Hepatocyte (in vitro differentiated cells): ENCODE measurements at regions not wholly inside any gene's neighbourhood (a gene's known extent, or its start where the extent isn't known, plus 50 kb on each side); places are given as distances from the start of the nearest gene placed in this dataset.

ENCODE experiments used
- DNase-seq: peaks from one replicate; pipeline ENCODE4 v3.0.0-alpha.2; 2016; ENCODE audit warnings: low spot score
- H2AFZ ChIP-seq: fragments of 200-600 bp; sonication (generic); 2 replicates; pipeline ENCODE4 v1.6.0; 2016; ENCODE audit warnings: antibody characterized with exemption, mild to moderate bottlenecking
- H3K27ac ChIP-seq: fragments of 200-600 bp; sonication (generic); 2 replicates; pipeline ENCODE4 v1.5.1; 2016; ENCODE audit warnings: mild to moderate bottlenecking
- H3K27me3 ChIP-seq: fragments of 200-600 bp; sonication (generic); 2 replicates; pipeline ENCODE4 v1.6.1; 2016
- H3K36me3 ChIP-seq: fragments of 200-600 bp; sonication (generic); replicated peaks from 2 replicates; pipeline ENCODE4 v1.5.1; 2016; ENCODE audit warnings: low read depth; ENCODE audit not compliant: insufficient read depth
- H3K4me1 ChIP-seq: fragments of 200-600 bp; sonication (generic); 2 replicates; pipeline ENCODE4 v1.5.1; 2016; ENCODE audit warnings: mild to moderate bottlenecking, moderate library complexity; ENCODE audit not compliant: insufficient read depth
- H3K4me2 ChIP-seq: fragments of 200-600 bp; sonication (generic); 2 replicates; pipeline ENCODE4 v1.6.0; 2016
- H3K4me3 ChIP-seq: fragments of 200-600 bp; sonication (generic); 2 replicates; pipeline ENCODE4 v1.5.1; 2016; ENCODE audit warnings: mild to moderate bottlenecking
- H3K79me2 ChIP-seq: fragments of 200-600 bp; sonication (generic); 2 replicates; pipeline ENCODE4 v1.6.0; 2017; ENCODE audit warnings: mild to moderate bottlenecking
- H3K9me2 ChIP-seq: fragments of 200-600 bp; sonication (generic); replicated peaks from 2 replicates; pipeline ENCODE4 v1.6.0; 2017; ENCODE audit warnings: mild to moderate bottlenecking; ENCODE audit not compliant: insufficient read depth
- H3K9me3 ChIP-seq: fragments of 200-600 bp; sonication (generic); 2 replicates; pipeline ENCODE4 v1.5.1; 2016; ENCODE audit warnings: low read depth, mild to moderate bottlenecking
- H4K20me1 ChIP-seq: fragments of 200-600 bp; sonication (generic); 2 replicates; pipeline ENCODE4 v1.6.0; 2016; ENCODE audit warnings: mild to moderate bottlenecking; ENCODE audit not compliant: insufficient read depth, poor library complexity, severe bottlenecking
- EZH2 ChIP-seq: fragments of 200-600 bp; sonication (generic); IDR thresholded peaks from 2 replicates; pipeline ENCODE4 v1.6.1; 2016; ENCODE audit warnings: antibody characterized with exemption, mild to moderate bottlenecking, borderline replicate concordance
- EZH2phosphoT487 ChIP-seq: fragments of 200-600 bp; sonication (generic); IDR thresholded peaks from one replicate; pipeline ENCODE4 v1.6.1; 2018; ENCODE audit warnings: antibody characterized with exemption, mild to moderate bottlenecking, low read depth, moderate library complexity; ENCODE audit not compliant: unreplicated experiment, severe bottlenecking
- WGBS: methylation state at CpG from one replicate; pipeline ENCODE4 v1.1.6; 2016; ENCODE audit warnings: low lambda C conversion rate; ENCODE audit errors: missing lambda C conversion rate; 5-methylcytosine and 5-hydroxymethylcytosine counted together
- TF ChIP-seq, protein P1 (sequence below): fragments of 200-600 bp; sonication (generic); IDR thresholded peaks from 2 replicates; pipeline ENCODE4 v1.5.1; 2016; ENCODE audit warnings: antibody characterized with exemption, mild to moderate bottlenecking; ENCODE audit not compliant: poor library complexity

DNA sequence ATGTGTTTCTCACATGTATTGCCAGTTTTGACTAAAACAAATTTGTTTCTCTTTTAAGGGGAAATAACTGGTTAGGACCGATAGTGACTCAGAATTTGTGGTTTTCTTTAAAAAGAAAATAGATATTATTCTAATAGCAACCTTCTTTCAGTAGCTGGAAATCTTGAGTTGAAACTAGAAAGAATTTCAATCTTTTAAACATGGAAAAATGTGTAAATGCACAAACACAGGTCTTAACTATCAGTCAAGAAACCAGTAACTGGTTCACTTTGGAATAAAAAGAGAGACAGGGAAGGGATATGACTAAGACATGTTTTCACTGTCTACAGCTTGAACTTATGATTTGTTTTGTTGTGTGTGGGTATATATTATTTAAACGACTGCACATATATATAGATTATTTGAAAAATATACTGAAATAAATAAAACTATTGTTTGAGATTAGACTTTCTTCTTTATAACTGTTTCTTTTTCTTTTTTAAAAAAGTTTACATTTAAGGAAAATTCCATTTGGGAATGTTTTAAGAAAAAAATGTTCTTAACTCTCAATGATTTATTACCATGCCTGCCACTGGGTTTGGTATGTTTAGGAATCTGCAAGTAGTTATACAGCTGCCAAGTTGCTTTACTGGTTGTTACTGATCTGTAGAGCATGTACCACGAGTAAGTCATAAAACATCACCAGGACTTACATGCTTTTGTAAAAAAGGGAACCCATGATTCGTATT is 753.3 kb upstream of the MARCKS start:
- 29% methylated on average over 4 of the region's 4 CpGs for WGBS
- no peaks in the 10 kb centered on the region for H3K36me3 ChIP-seq
- H3K79me2 ChIP-seq = no peaks in the 10 kb centered on the region
- no peaks in the 10 kb centered on the region for H3K9me3 ChIP-seq
- H3K4me3 ChIP-seq = no peak overlapping the region
- H3K27ac ChIP-seq = peak overlapping the region; percentile 8
- TF ChIP-seq, protein P1, sequence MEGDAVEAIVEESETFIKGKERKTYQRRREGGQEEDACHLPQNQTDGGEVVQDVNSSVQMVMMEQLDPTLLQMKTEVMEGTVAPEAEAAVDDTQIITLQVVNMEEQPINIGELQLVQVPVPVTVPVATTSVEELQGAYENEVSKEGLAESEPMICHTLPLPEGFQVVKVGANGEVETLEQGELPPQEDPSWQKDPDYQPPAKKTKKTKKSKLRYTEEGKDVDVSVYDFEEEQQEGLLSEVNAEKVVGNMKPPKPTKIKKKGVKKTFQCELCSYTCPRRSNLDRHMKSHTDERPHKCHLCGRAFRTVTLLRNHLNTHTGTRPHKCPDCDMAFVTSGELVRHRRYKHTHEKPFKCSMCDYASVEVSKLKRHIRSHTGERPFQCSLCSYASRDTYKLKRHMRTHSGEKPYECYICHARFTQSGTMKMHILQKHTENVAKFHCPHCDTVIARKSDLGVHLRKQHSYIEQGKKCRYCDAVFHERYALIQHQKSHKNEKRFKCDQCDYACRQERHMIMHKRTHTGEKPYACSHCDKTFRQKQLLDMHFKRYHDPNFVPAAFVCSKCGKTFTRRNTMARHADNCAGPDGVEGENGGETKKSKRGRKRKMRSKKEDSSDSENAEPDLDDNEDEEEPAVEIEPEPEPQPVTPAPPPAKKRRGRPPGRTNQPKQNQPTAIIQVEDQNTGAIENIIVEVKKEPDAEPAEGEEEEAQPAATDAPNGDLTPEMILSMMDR = no peak
- no peak for TF ChIP-seq EZH2
- TF ChIP-seq EZH2phosphoT487 = no peak
- peaks cover 15% of the 10 kb centered on the region for H3K4me1 ChIP-seq
- H3K9me2 ChIP-seq = no peaks in the 10 kb centered on the region
- H4K20me1 ChIP-seq = no peaks in the 10 kb centered on the region
- no peaks in the 10 kb centered on the region for H3K27me3 ChIP-seq
- no peak overlapping the region for H2AFZ ChIP-seq
- peak overlapping the region; percentile 27 for H3K4me2 ChIP-seq
- DNase-seq = peak; percentile 26

DNA sequence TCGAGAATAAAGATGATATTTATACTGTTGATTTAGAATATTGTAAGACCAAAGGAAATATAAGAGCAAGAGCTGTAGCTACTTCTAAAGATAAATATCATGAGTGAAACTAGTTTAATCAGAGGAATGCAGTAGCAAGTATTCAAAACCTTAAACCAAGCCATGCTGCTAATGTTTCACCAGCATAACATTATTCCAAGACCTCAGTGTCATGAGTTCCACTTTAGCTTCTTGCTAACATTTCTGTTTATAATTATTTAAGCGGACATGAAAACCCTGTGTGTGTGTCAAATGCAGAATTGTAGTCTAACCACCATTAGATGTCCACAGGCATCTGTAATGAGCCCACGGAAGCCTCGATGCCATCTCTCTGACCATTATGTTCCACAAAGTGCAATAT is 752.6 kb upstream of the MARCKS start:
- no peak overlapping the region for H3K27ac ChIP-seq

DNA sequence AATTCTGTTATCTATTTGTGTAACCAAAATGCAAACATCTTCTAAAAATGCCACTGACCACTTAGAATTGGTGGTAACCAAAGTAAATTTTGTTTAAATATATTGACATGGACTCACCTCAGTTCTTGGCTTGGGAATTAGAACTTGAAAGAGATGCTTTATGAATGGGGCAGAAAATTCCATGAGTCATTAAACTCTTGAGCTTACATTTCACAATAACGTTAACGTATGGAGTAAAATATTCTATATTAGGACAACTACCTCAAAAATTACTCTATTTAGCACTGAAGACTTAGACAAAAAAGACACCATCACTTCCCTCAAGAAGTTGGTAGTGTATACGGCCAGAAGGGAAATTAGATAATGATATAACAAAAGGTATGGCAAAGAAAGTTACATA is 752.2 kb upstream of the MARCKS start:
- Histone ChIP-seq H3K4me2 (no peak overlapping the region), H3K79me2 (no peaks in the 10 kb centered on the region), H2AFZ (no peak overlapping the region), H3K27me3 (no peaks in the 10 kb centered on the region), H3K9me2 (no peaks in the 10 kb centered on the region), H3K4me1 (peaks cover 15% of the 10 kb centered on the region), H3K4me3 (no peak overlapping the region), H3K27ac (no peak overlapping the region), H4K20me1 (no peaks in the 10 kb centered on the region), H3K9me3 (no peaks in the 10 kb centered on the region), H3K36me3 (no peaks in the 10 kb centered on the region)
- TF ChIP-seq EZH2phosphoT487 (no peak), EZH2 (no peak)
- TF ChIP-seq, protein P1 = no peak
- 96% methylated on average over 3 of the region's 3 CpGs for WGBS
- DNase-seq = no peak

More for the DNA sequence above, 752.6 kb upstream of the MARCKS start:
- H3K4me2 ChIP-seq = no peak overlapping the region
- H3K27me3 ChIP-seq = no peaks in the 10 kb centered on the region
- TF ChIP-seq EZH2phosphoT487 = no peak
- no peak for TF ChIP-seq EZH2
- TF ChIP-seq, protein P1 = no peak
- H3K9me2 ChIP-seq = no peaks in the 10 kb centered on the region
- no peak overlapping the region for H3K4me3 ChIP-seq
- no peak overlapping the region for H2AFZ ChIP-seq
- H3K4me1 ChIP-seq = peaks cover 15% of the 10 kb centered on the region
- no peaks in the 10 kb centered on the region for H4K20me1 ChIP-seq
- WGBS = 56% methylated on average over 4 of the region's 4 CpGs
- H3K79me2 ChIP-seq = no peaks in the 10 kb centered on the region
- H3K9me3 ChIP-seq = no peaks in the 10 kb centered on the region
- H3K36me3 ChIP-seq = no peaks in the 10 kb centered on the region
- DNase-seq = no peak
